Vagina (tissue), 2 donors: ENCODE measurements at regions not wholly inside any gene's neighbourhood (a gene's known extent, or its start where the extent isn't known, plus 50 kb on each side); places are given as distances from the start of the nearest gene placed in this dataset.

Source experiments
- DNase-seq, 2 donors: peaks; one replicate each; pipeline ENCODE4 v3.0.0-alpha.2; 2017; ENCODE audit errors: extremely low spot score in 2 of 2
- H3K27ac ChIP-seq: fragments of 200-600 bp; sonication (generic); one replicate; pipeline ENCODE4 v1.5.1; 2019
- H3K27me3 ChIP-seq: fragments of 200-600 bp; sonication (generic); one replicate; pipeline ENCODE4 v1.5.1; 2019
- H3K36me3 ChIP-seq, 2 donors: fragments of 200-600 bp; sonication (generic); one replicate each; pipeline ENCODE4 v1.5.1; 2017 to 2019
- H3K4me1 ChIP-seq: fragments of 200-600 bp; sonication (generic); one replicate; pipeline ENCODE4 v1.5.1; 2019
- H3K4me3 ChIP-seq, 2 donors: fragments of 200-600 bp; sonication (generic); 1 replicate in 1 of 2; 2 replicates in 1 of 2; pipeline ENCODE4 v1.5.1; 2016 to 2019
- H3K9me3 ChIP-seq: fragments of 200-600 bp; sonication (generic); one replicate; pipeline ENCODE4 v1.5.1; 2019
- CTCF ChIP-seq, 3 experiments: fragments of 450-650 bp in 2 of 3; fragments of 200-600 bp in 1 of 3; sonication (generic) in 1 of 3; IDR thresholded peaks; one replicate each; pipeline ENCODE4 v1.5.1; 2017 to 2019; ENCODE audit warnings: antibody characterized with exemption in 3 of 3, mild to moderate bottlenecking in 2 of 3, moderate library complexity in 2 of 3
- POLR2A ChIP-seq, 2 donors: fragments of 450-650 bp; IDR thresholded peaks; one replicate each; pipeline ENCODE4 v1.6.1; 2017; ENCODE audit warnings: antibody characterized with exemption in 2 of 2, mild to moderate bottlenecking in 2 of 2, moderate library complexity in 2 of 2
- POLR2AphosphoS5 ChIP-seq, 2 donors: sonication (generic); formaldehyde crosslinking; IDR thresholded peaks; one replicate each; pipeline ENCODE4 v1.9.0; 2017; ENCODE audit warnings: antibody characterized with exemption in 2 of 2, mild to moderate bottlenecking in 2 of 2, low read depth in 1 of 2; ENCODE audit not compliant: insufficient read depth in 1 of 2
- intact Hi-C: fragments of 100-400 bp; cut with DNase I; formaldehyde crosslinking; loops from one replicate; pipeline ENCODE4 v1.15.1; 2023

GRCh38 chr9:90128587-90129190, 513.9 kb downstream of the DIRAS2 start:
- Histone ChIP-seq H3K36me3 (no peaks in the 10 kb centered on the region), H3K27me3 (no peaks in the 10 kb centered on the region), H3K4me1 (no peaks in the 10 kb centered on the region), H3K27ac (no peak overlapping the region), H3K9me3 (no peaks in the 10 kb centered on the region), H3K4me3 (no peak overlapping the region)
- intact Hi-C loops: no loop called here
- no peak for DNase-seq
- TF ChIP-seq POLR2A (IDR thresholded peaks at IDR 0.05): no peak
- TF ChIP-seq POLR2AphosphoS5 (IDR thresholded peaks at IDR 0.05; ENCODE audit: insufficient read depth in 1 of 2, low read depth in 1 of 2): no peak
- TF ChIP-seq CTCF (IDR thresholded peaks at IDR 0.05): no peak

GRCh38 chr9:90129446-90129845, 513.2 kb downstream of the DIRAS2 start:
- no peak for DNase-seq
- Histone ChIP-seq H3K27ac (no peak overlapping the region), H3K36me3 (no peaks in the 10 kb centered on the region), H3K4me1 (no peaks in the 10 kb centered on the region), H3K27me3 (no peaks in the 10 kb centered on the region), H3K9me3 (no peaks in the 10 kb centered on the region), H3K4me3 (no peak overlapping the region)
- TF ChIP-seq POLR2AphosphoS5 (IDR thresholded peaks at IDR 0.05; ENCODE audit: insufficient read depth in 1 of 2, low read depth in 1 of 2) (no peak), CTCF (IDR thresholded peaks at IDR 0.05) (no peak), POLR2A (IDR thresholded peaks at IDR 0.05) (no peak)
- intact Hi-C loops: no loop called here

GRCh38 chr9:90131568-90131967, 511.1 kb downstream of the DIRAS2 start:
- intact Hi-C loops: no loop called here
- DNase-seq: no peak
- Histone ChIP-seq H3K27me3 (no peaks in the 10 kb centered on the region), H3K4me1 (no peaks in the 10 kb centered on the region), H3K36me3 (no peaks in the 10 kb centered on the region), H3K9me3 (no peaks in the 10 kb centered on the region), H3K4me3 (no peak overlapping the region), H3K27ac (no peak overlapping the region)
- TF ChIP-seq POLR2A (IDR thresholded peaks at IDR 0.05) (no peak), POLR2AphosphoS5 (IDR thresholded peaks at IDR 0.05; ENCODE audit: insufficient read depth in 1 of 2, low read depth in 1 of 2) (no peak), CTCF (IDR thresholded peaks at IDR 0.05) (no peak)

- no peak for TF ChIP-seq POLR2AphosphoS5 (IDR thresholded peaks at IDR 0.05; ENCODE audit: insufficient read depth in 1 of 2, low read depth in 1 of 2)
- TF ChIP-seq CTCF (IDR thresholded peaks at IDR 0.05): no peak
- no peak for TF ChIP-seq POLR2A (IDR thresholded peaks at IDR 0.05)
- intact Hi-C loops: no loop called here
- Histone ChIP-seq H3K36me3 (no peaks in the 10 kb centered on the region), H3K4me1 (no peaks in the 10 kb centered on the region), H3K27me3 (no peaks in the 10 kb centered on the region), H3K27ac (no peak overlapping the region), H3K4me3 (no peak overlapping the region), H3K9me3 (no peaks in the 10 kb centered on the region)
- DNase-seq: no peak
Observed at GRCh38 chr9:90132866-90133265, 509.8 kb downstream of the DIRAS2 start.

- Histone ChIP-seq H3K36me3 (no peaks in the 10 kb centered on the region), H3K27ac (no peak overlapping the region), H3K4me1 (no peaks in the 10 kb centered on the region), H3K27me3 (no peaks in the 10 kb centered on the region), H3K4me3 (no peak overlapping the region), H3K9me3 (no peaks in the 10 kb centered on the region)
- DNase-seq: no peak
- TF ChIP-seq POLR2A (IDR thresholded peaks at IDR 0.05) (no peak), POLR2AphosphoS5 (IDR thresholded peaks at IDR 0.05; ENCODE audit: insufficient read depth in 1 of 2, low read depth in 1 of 2) (no peak), CTCF (IDR thresholded peaks at IDR 0.05) (no peak)
- intact Hi-C loops: no loop called here
Observed at GRCh38 chr9:90137801-90138200, 504.8 kb downstream of the DIRAS2 start.
